ENCODE measurements at regions not wholly inside any gene's neighbourhood (a gene's known extent, or its start where the extent isn't known, plus 50 kb on each side); places are given as distances from the start of the nearest gene placed in this dataset.

- no peak overlapping the region for H3K18ac ChIP-seq (ENCODE audit: low read length)
- no peaks in the 10 kb centered on the region for H3K4me1 ChIP-seq (ENCODE audit: control insufficient read depth in 1 of 2, insufficient read depth in 2 of 2, low read length in 2 of 2)
- H4K91ac ChIP-seq (ENCODE audit: low read depth, low read length) = no peak overlapping the region
- no peak overlapping the region for H3K4ac ChIP-seq (ENCODE audit: low read depth, low read length)
- no peak overlapping the region for H3K9ac ChIP-seq (ENCODE audit: low read length)
- H3K4me2 ChIP-seq (ENCODE audit: low read length) = no peak overlapping the region
- WGBS (ENCODE audit: extremely low coverage, insufficient coverage, insufficient read length) = no CpG with 5 or more reads among the region's 4 CpGs
- no peak overlapping the region for H2AFZ ChIP-seq (ENCODE audit: insufficient read depth, low read length, poor library complexity)
- no peak overlapping the region for H2BK120ac ChIP-seq (ENCODE audit: insufficient read depth, low read length, poor library complexity)
- H3K23ac ChIP-seq (ENCODE audit: low read length) = no peak overlapping the region
- no peak for DNase-seq
- no peak overlapping the region for H2BK5ac ChIP-seq (ENCODE audit: low read depth, low read length, poor library complexity)
- no peak overlapping the region for H4K12ac ChIP-seq (ENCODE audit: low read depth, low read length)
- H3K27ac ChIP-seq (ENCODE audit: low read depth, low read length) = no peak overlapping the region
- H4K8ac ChIP-seq (ENCODE audit: low read depth, low read length) = no peak overlapping the region
- no peak overlapping the region for H2AK5ac ChIP-seq (ENCODE audit: low read length)
- H3K9me3 ChIP-seq (ENCODE audit: insufficient read depth, low read depth, low read length) = no peaks in the 10 kb centered on the region
- no peaks in the 10 kb centered on the region for H3K36me3 ChIP-seq (ENCODE audit: control insufficient read depth in 1 of 2, insufficient read depth in 2 of 2, low read length in 2 of 2)
- H3K79me1 ChIP-seq (ENCODE audit: low read length) = no peaks in the 10 kb centered on the region
- H3K4me3 ChIP-seq (ENCODE audit: low read depth, low read length) = no peak overlapping the region
- no peak overlapping the region for H2BK12ac ChIP-seq (ENCODE audit: low read length)
- H3K27me3 ChIP-seq (ENCODE audit: insufficient read depth, low read length) = no peaks in the 10 kb centered on the region
- no peak overlapping the region for H3K14ac ChIP-seq (ENCODE audit: low read length)
- H3K79me2 ChIP-seq (ENCODE audit: control insufficient read depth, insufficient read depth, low read length, poor library complexity) = no peaks in the 10 kb centered on the region
Measured at GRCh38 chr4:153081693-153082092, 122.5 kb upstream of the TRIM2 start.

DNA sequence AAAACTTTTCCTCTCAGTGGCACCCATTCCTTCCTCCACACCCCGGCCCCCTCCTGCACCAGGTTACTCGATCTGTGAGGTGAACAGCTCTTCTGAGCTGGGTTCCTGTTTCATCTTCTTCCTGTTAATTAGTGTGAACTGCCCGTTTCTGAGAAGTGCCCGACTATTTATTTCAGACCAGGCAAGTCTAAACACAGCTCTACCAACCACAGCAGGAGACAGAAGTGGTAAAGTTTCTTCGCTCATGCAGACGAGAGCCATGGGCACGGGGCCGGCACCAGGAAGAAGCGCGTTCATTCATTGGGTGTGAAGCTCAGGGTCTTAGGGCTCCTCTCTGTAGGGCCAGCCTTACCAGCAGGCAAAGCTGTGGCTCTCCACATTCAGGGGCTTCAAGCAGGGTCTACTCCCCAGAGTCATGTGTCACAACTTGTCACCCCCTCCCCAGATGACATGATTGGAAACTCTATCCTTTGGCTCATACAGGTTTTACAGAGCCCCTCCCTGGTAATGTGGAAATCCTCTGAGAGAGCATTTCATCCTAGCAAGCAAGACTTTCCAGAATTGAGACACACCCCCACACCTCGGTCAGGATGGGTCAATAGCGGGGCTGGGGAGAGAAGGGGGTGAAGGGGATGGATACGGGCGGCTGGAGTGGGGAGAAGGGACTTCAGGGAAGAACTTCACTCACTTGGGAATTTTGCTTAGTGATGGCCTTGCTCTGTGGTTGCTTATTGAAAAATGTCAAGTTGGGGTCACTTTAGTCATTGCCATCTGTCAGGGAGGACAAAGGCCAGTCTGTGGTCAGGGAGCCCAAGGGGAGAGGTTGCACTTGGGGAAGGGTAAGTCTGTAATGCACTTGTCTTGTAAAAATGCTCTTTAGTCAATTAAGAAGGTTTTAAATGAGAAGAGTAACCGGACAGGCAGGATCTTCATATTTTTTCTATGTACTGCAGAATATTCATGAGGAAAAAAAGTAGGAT, 121.6 kb upstream of the TRIM2 start:
- H3K4me2 ChIP-seq (ENCODE audit: low read length) = no peak overlapping the region
- no peak overlapping the region for H3K4ac ChIP-seq (ENCODE audit: low read depth, low read length)
- no peak overlapping the region for H4K12ac ChIP-seq (ENCODE audit: low read depth, low read length)
- no peak overlapping the region for H3K14ac ChIP-seq (ENCODE audit: low read length)
- H3K36me3 ChIP-seq (ENCODE audit: control insufficient read depth in 1 of 2, insufficient read depth in 2 of 2, low read length in 2 of 2) = no peaks in the 10 kb centered on the region
- no peaks in the 10 kb centered on the region for H3K4me1 ChIP-seq (ENCODE audit: control insufficient read depth in 1 of 2, insufficient read depth in 2 of 2, low read length in 2 of 2)
- H3K79me1 ChIP-seq (ENCODE audit: low read length) = no peaks in the 10 kb centered on the region
- H3K27ac ChIP-seq (ENCODE audit: low read depth, low read length) = no peak overlapping the region
- no CpG with 5 or more reads among the region's 15 CpGs for WGBS (ENCODE audit: extremely low coverage, insufficient coverage, insufficient read length)
- no peak overlapping the region for H3K23ac ChIP-seq (ENCODE audit: low read length)
- no peak overlapping the region for H3K4me3 ChIP-seq (ENCODE audit: low read depth, low read length)
- DNase-seq = no peak
- no peak overlapping the region for H3K18ac ChIP-seq (ENCODE audit: low read length)
- peak overlapping the region; percentile 27 for H2BK12ac ChIP-seq (ENCODE audit: low read length)
- no peak overlapping the region for H2BK5ac ChIP-seq (ENCODE audit: low read depth, low read length, poor library complexity)
- no peaks in the 10 kb centered on the region for H3K27me3 ChIP-seq (ENCODE audit: insufficient read depth, low read length)
- H3K9ac ChIP-seq (ENCODE audit: low read length) = no peak overlapping the region
- no peak overlapping the region for H4K91ac ChIP-seq (ENCODE audit: low read depth, low read length)
- no peak overlapping the region for H2AFZ ChIP-seq (ENCODE audit: insufficient read depth, low read length, poor library complexity)
- H4K8ac ChIP-seq (ENCODE audit: low read depth, low read length) = peak overlapping the region; percentile 49
- H3K79me2 ChIP-seq (ENCODE audit: control insufficient read depth, insufficient read depth, low read length, poor library complexity) = no peaks in the 10 kb centered on the region
- H3K9me3 ChIP-seq (ENCODE audit: insufficient read depth, low read depth, low read length) = no peaks in the 10 kb centered on the region
- H2BK120ac ChIP-seq (ENCODE audit: insufficient read depth, low read length, poor library complexity) = no peak overlapping the region
- H2AK5ac ChIP-seq (ENCODE audit: low read length) = no peak overlapping the region

- Histone ChIP-seq H3K36me3 (ENCODE audit: control insufficient read depth in 1 of 2, insufficient read depth in 2 of 2, low read length in 2 of 2) (no peaks in the 10 kb centered on the region), H3K9ac (ENCODE audit: low read length) (no peak overlapping the region), H3K4me2 (ENCODE audit: low read length) (no peak overlapping the region), H3K79me2 (ENCODE audit: control insufficient read depth, insufficient read depth, low read length, poor library complexity) (no peaks in the 10 kb centered on the region), H3K4ac (ENCODE audit: low read depth, low read length) (no peak overlapping the region), H2AFZ (ENCODE audit: insufficient read depth, low read length, poor library complexity) (peak overlapping the region; percentile 17), H3K18ac (ENCODE audit: low read length) (no peak overlapping the region), H4K12ac (ENCODE audit: low read depth, low read length) (no peak overlapping the region), H3K79me1 (ENCODE audit: low read length) (no peaks in the 10 kb centered on the region), H2BK120ac (ENCODE audit: insufficient read depth, low read length, poor library complexity) (peak overlapping the region; percentile 48), H3K27ac (ENCODE audit: low read depth, low read length) (no peak overlapping the region), H4K91ac (ENCODE audit: low read depth, low read length) (peak overlapping the region; percentile 26), H3K4me1 (ENCODE audit: control insufficient read depth in 1 of 2, insufficient read depth in 2 of 2, low read length in 2 of 2) (no peaks in the 10 kb centered on the region), H3K4me3 (ENCODE audit: low read depth, low read length) (no peak overlapping the region), H3K9me3 (ENCODE audit: insufficient read depth, low read depth, low read length) (no peaks in the 10 kb centered on the region), H4K8ac (ENCODE audit: low read depth, low read length) (peak overlapping the region; percentile 75), H3K23ac (ENCODE audit: low read length) (no peak overlapping the region), H3K27me3 (ENCODE audit: insufficient read depth, low read length) (no peaks in the 10 kb centered on the region), H2BK12ac (ENCODE audit: low read length) (no peak overlapping the region), H2AK5ac (ENCODE audit: low read length) (no peak overlapping the region), H3K14ac (ENCODE audit: low read length) (no peak overlapping the region), H2BK5ac (ENCODE audit: low read depth, low read length, poor library complexity) (no peak overlapping the region)
- DNase-seq = peak; percentile 71 to 89
- no CpG with 5 or more reads among the region's 7 CpGs for WGBS (ENCODE audit: extremely low coverage, insufficient coverage, insufficient read length)
Measured at GRCh38 chr4:153083447-153083947, 120.7 kb upstream of the TRIM2 start.

GRCh38 chr4:153084224-153084979, 119.8 kb upstream of the TRIM2 start:
- Histone ChIP-seq H3K9ac (ENCODE audit: low read length) (no peak overlapping the region), H3K4me3 (ENCODE audit: low read depth, low read length) (no peak overlapping the region), H4K91ac (ENCODE audit: low read depth, low read length) (no peak overlapping the region), H3K4me1 (ENCODE audit: control insufficient read depth in 1 of 2, insufficient read depth in 2 of 2, low read length in 2 of 2) (no peaks in the 10 kb centered on the region), H3K23ac (ENCODE audit: low read length) (no peak overlapping the region), H3K4me2 (ENCODE audit: low read length) (no peak overlapping the region), H2AK5ac (ENCODE audit: low read length) (no peak overlapping the region), H4K12ac (ENCODE audit: low read depth, low read length) (no peak overlapping the region), H4K8ac (ENCODE audit: low read depth, low read length) (no peak overlapping the region), H2BK5ac (ENCODE audit: low read depth, low read length, poor library complexity) (no peak overlapping the region), H2BK12ac (ENCODE audit: low read length) (no peak overlapping the region), H3K36me3 (ENCODE audit: control insufficient read depth in 1 of 2, insufficient read depth in 2 of 2, low read length in 2 of 2) (no peaks in the 10 kb centered on the region), H3K4ac (ENCODE audit: low read depth, low read length) (no peak overlapping the region), H3K9me3 (ENCODE audit: insufficient read depth, low read depth, low read length) (no peaks in the 10 kb centered on the region), H3K79me1 (ENCODE audit: low read length) (no peaks in the 10 kb centered on the region), H3K79me2 (ENCODE audit: control insufficient read depth, insufficient read depth, low read length, poor library complexity) (no peaks in the 10 kb centered on the region), H2AFZ (ENCODE audit: insufficient read depth, low read length, poor library complexity) (no peak overlapping the region), H2BK120ac (ENCODE audit: insufficient read depth, low read length, poor library complexity) (no peak overlapping the region), H3K14ac (ENCODE audit: low read length) (no peak overlapping the region), H3K27ac (ENCODE audit: low read depth, low read length) (no peak overlapping the region), H3K18ac (ENCODE audit: low read length) (no peak overlapping the region), H3K27me3 (ENCODE audit: insufficient read depth, low read length) (no peaks in the 10 kb centered on the region)
- WGBS (ENCODE audit: extremely low coverage, insufficient coverage, insufficient read length) = no CpG with 5 or more reads among the region's 15 CpGs
- no peak for DNase-seq
